Tibial nerve (tissue), 4 donors: ENCODE measurements at regions not wholly inside any gene's neighbourhood (a gene's known extent, or its start where the extent isn't known, plus 50 kb on each side); places are given as distances from the start of the nearest gene placed in this dataset.

Experiments used
- DNase-seq, 2 donors: peaks; one replicate each; pipeline ENCODE4 v3.0.0-alpha.2; 2019; ENCODE audit warnings: low spot score in 2 of 2
- H3K27ac ChIP-seq, 4 donors: fragments of 200-600 bp; sonication (generic) in 3 of 4; one replicate each; pipeline ENCODE4 v1.5.1; 2017 to 2019; ENCODE audit warnings: mild to moderate bottlenecking in 1 of 4
- H3K27me3 ChIP-seq, 2 donors: fragments of 200-600 bp; sonication (generic) in 1 of 2; one replicate each; pipeline versions ENCODE4 v1.5.1 to v1.6.0; 2017 to 2019
- H3K36me3 ChIP-seq, 3 donors: fragments of 200-600 bp; sonication (generic); one replicate each; pipeline ENCODE4 v1.5.1; 2018 to 2019
- H3K4me1 ChIP-seq, 4 donors: fragments of 200-600 bp; sonication (generic) in 3 of 4; one replicate each; pipeline ENCODE4 v1.5.1; 2017 to 2019
- H3K4me3 ChIP-seq, 4 donors: fragments of 200-600 bp; sonication (generic) in 3 of 4; one replicate each; pipeline ENCODE4 v1.5.1; 2017 to 2019; ENCODE audit warnings: mild to moderate bottlenecking in 1 of 4, moderate library complexity in 1 of 4
- H3K9me3 ChIP-seq, 4 donors: fragments of 200-600 bp; sonication (generic) in 3 of 4; one replicate each; pipeline ENCODE4 v1.5.1; 2017 to 2019
- EP300 ChIP-seq, 2 donors: sonication (generic); formaldehyde crosslinking; IDR thresholded peaks; one replicate each; pipeline ENCODE4 v1.6.1; 2017; ENCODE audit warnings: antibody characterized with exemption in 2 of 2, mild to moderate bottlenecking in 1 of 2
- POLR2A ChIP-seq, 2 donors: fragments of 450-650 bp; IDR thresholded peaks; one replicate each; pipeline ENCODE4 v1.6.1; 2017; ENCODE audit warnings: antibody characterized with exemption in 2 of 2, mild to moderate bottlenecking in 2 of 2, moderate library complexity in 2 of 2
- WGBS, 2 donors: methylation state at CpG; one replicate each; pipeline ENCODE4 v1.1.5; 2018; 5-methylcytosine and 5-hydroxymethylcytosine counted together
- TF ChIP-seq, protein P1 (sequence below), 5 experiments: fragments of 200-600 bp in 3 of 5; fragments of 450-650 bp in 2 of 5; sonication (generic) in 3 of 5; IDR thresholded peaks; one replicate each; pipeline ENCODE4 v1.5.1; 2016 to 2019; ENCODE audit warnings: antibody characterized with exemption in 5 of 5, mild to moderate bottlenecking in 3 of 5, moderate library complexity in 2 of 5

DNA sequence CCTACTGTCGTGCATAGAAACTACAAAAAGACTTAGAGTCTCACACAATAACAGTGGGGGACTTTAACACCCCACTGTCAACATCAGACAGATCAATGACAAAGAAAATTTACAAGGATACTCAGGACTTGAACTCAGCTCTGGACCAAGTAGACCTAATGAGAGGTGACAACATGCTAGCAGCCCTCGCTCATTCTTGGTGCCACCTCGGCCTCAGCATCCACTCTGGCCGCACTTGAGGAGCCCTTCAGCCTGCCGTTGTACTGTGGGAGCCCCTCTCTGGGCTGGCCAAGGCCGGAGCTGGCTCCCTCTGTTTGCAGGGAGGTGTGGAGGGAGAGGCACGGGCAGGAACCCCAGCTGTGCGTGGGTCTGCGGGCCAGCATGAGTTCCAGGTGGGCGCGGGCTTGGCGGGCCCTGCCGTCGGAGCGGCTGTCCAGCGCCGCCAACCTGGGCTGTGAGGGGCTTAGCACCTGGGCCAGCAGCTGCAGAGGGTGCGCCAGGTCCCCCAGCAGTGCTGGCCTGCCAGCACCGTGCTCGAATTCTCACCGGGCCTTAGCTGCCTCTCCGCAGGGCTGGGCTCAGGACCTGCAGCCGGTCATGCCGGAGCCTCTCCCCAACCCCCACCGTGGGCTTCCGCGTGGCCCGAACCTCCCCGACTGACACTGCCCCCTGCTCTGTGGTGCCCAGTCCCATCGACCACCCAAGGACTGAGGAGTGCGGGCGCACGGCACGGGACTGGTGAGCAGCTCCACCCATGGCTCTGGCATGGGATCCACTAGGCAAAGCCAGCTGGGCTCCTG lies 205.6 kb downstream of the FRK start:
- Histone ChIP-seq H3K36me3 (no peaks in the 10 kb centered on the region), H3K4me1 (no peaks in the 10 kb centered on the region), H3K9me3 (peaks cover 0 to 21% (median 0%) of the 10 kb centered on the region in 4 donors), H3K27ac (no peak overlapping the region), H3K27me3 (no peaks in the 10 kb centered on the region), H3K4me3 (no peak overlapping the region)
- DNase-seq, result no peak
- WGBS, 2 donors, result 93 to 96% methylated on average over 30 to 31 of the region's 34 CpGs
- no peak for TF ChIP-seq EP300 (IDR thresholded peaks at IDR 0.05)
- TF ChIP-seq POLR2A (IDR thresholded peaks at IDR 0.05), result no peak
- TF ChIP-seq, protein P1, sequence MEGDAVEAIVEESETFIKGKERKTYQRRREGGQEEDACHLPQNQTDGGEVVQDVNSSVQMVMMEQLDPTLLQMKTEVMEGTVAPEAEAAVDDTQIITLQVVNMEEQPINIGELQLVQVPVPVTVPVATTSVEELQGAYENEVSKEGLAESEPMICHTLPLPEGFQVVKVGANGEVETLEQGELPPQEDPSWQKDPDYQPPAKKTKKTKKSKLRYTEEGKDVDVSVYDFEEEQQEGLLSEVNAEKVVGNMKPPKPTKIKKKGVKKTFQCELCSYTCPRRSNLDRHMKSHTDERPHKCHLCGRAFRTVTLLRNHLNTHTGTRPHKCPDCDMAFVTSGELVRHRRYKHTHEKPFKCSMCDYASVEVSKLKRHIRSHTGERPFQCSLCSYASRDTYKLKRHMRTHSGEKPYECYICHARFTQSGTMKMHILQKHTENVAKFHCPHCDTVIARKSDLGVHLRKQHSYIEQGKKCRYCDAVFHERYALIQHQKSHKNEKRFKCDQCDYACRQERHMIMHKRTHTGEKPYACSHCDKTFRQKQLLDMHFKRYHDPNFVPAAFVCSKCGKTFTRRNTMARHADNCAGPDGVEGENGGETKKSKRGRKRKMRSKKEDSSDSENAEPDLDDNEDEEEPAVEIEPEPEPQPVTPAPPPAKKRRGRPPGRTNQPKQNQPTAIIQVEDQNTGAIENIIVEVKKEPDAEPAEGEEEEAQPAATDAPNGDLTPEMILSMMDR (IDR thresholded peaks at IDR 0.05), result no peak

DNA sequence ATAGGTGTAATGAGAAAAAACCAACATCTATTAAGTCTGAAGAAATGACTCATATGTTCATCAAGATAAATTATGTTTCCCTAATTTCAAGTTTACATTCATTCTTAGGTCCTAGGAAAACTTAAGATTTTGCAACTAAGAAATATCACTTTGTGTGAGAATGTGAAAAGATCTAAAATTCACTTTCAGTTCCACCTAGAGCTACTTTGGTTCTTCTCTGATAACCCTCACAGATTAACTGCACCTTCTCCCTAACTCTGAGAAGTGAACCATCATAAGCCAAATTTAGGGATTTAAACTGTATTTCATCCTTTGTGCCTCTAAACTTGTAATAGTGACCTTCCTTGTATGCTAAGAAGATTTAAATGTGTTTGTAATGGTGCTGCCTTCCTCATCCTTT lies 213.0 kb downstream of the FRK start:
- Histone ChIP-seq H3K4me3 (no peak overlapping the region), H3K4me1 (no peaks in the 10 kb centered on the region), H3K9me3 (no peaks in the 10 kb centered on the region), H3K27ac (no peak overlapping the region), H3K27me3 (no peaks in the 10 kb centered on the region), H3K36me3 (no peaks in the 10 kb centered on the region)
- TF ChIP-seq, protein P1 (IDR thresholded peaks at IDR 0.05), result no peak
- TF ChIP-seq POLR2A (IDR thresholded peaks at IDR 0.05), result no peak
- TF ChIP-seq EP300 (IDR thresholded peaks at IDR 0.05), result no peak
- DNase-seq, result no peak

DNA sequence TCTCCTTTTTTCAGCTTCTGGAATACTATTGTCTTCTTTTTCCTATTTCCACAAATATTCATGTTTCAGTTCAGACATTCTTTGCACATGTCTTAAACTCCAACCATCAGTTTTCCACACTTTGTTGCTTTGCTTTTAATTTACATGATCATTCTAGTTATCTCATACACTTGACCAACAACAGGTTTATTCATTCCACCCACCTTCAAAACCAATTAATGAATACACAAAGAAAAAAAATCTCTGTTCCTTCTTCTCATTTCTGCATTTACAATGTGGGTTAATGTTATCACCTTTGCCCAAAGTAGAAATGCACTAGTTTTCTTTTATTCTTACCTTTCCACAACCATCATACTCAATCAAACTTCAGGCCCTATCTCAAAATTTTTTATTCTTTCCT lies 216.7 kb downstream of the FRK start:
- no peaks in the 10 kb centered on the region for H3K27me3 ChIP-seq
- no peaks in the 10 kb centered on the region for H3K36me3 ChIP-seq
- no peak overlapping the region for H3K27ac ChIP-seq
- DNase-seq, result no peak
- H3K4me1 ChIP-seq, result no peaks in the 10 kb centered on the region
- no peak overlapping the region for H3K4me3 ChIP-seq
- no peaks in the 10 kb centered on the region for H3K9me3 ChIP-seq
- TF ChIP-seq, protein P1 (IDR thresholded peaks at IDR 0.05), result no peak
- TF ChIP-seq EP300 (IDR thresholded peaks at IDR 0.05), result no peak
- no peak for TF ChIP-seq POLR2A (IDR thresholded peaks at IDR 0.05)

DNA sequence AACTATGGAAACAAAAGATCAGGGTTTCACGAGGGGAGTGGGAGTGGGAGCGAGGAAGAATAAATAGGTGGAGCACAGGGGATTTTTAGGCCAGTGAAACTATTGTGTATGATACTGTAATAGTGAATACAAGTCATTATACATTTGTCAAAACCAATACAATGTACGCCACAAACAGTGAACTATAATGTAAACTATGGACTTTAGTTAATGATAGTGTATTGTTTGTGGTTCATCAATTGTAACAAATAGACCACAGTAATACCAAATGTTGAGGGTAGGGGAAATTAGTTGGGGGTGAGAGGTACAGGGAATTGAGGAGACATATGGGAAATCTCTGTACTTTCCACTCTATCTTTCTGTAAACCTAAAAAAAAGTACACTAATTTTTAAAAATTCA lies 218.4 kb downstream of the FRK start:
- TF ChIP-seq POLR2A (IDR thresholded peaks at IDR 0.05), result no peak
- TF ChIP-seq, protein P1 (IDR thresholded peaks at IDR 0.05), result no peak
- TF ChIP-seq EP300 (IDR thresholded peaks at IDR 0.05), result no peak
- Histone ChIP-seq H3K4me3 (no peak overlapping the region), H3K27ac (no peak overlapping the region), H3K4me1 (no peaks in the 10 kb centered on the region), H3K36me3 (no peaks in the 10 kb centered on the region), H3K27me3 (no peaks in the 10 kb centered on the region), H3K9me3 (no peaks in the 10 kb centered on the region)
- 79 to 80% methylated on average over 3 of the region's 3 CpGs for WGBS, 2 donors
- DNase-seq, result no peak

DNA sequence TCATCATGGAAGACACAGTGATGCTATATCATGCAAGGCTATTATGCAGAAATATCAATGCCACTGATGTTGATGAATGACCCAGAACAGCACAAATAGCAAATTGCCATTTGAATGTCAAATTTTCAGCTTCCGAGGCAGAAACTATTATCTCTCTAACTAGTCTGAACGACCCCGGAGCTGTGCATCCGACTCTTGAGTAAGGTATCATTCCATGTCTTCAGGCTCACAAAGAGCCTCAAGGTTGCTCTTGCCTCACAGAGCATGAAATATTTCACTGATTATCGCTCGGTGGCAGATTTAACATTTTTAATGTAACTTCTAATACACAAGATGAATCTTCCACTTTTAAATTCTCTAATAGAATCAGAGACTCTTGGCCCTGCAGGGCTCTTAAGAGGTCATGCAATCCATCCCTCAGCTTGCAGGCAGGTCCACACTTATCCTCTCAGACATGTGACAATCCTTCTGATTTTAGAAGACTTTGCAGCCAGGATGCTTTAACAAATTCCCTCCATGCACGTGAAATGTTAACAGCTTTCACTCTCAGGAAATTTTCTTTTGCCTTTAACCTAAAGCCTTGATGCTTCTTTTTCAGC lies 221.0 kb downstream of the FRK start:
- Histone ChIP-seq H3K36me3 (no peaks in the 10 kb centered on the region), H3K27me3 (no peaks in the 10 kb centered on the region)
- 89 to 91% methylated on average over 7 of the region's 7 CpGs for WGBS, 2 donors

More for the DNA sequence above, 221.0 kb downstream of the FRK start:
- no peak for DNase-seq
- Histone ChIP-seq H3K27ac (no peak overlapping the region), H3K4me3 (no peak overlapping the region), H3K9me3 (no peaks in the 10 kb centered on the region), H3K4me1 (no peaks in the 10 kb centered on the region)
- TF ChIP-seq, protein P1 (IDR thresholded peaks at IDR 0.05), result no peak
- TF ChIP-seq POLR2A (IDR thresholded peaks at IDR 0.05) (no peak), EP300 (IDR thresholded peaks at IDR 0.05) (no peak)
